ENCODE measurements at regions not wholly inside any gene's neighbourhood (a gene's known extent, or its start where the extent isn't known, plus 50 kb on each side); places are given as distances from the start of the nearest gene placed in this dataset.

GRCh38 chr7:142546452-142546851 lies 202.8 kb upstream of the PRSS1 start:
- Histone ChIP-seq H3K4me2 (ENCODE audit: low read depth, low read length, poor library complexity, severe bottlenecking) (no peak overlapping the region), H3K9me3 (ENCODE audit: insufficient read depth, low read depth, low read length) (no peaks in the 10 kb centered on the region), H2AFZ (ENCODE audit: low read length) (no peak overlapping the region), H3F3A (ENCODE audit: low read depth) (no peaks in the 10 kb centered on the region), H3K36me3 (ENCODE audit: insufficient read depth, low read length) (no peaks in the 10 kb centered on the region), H4K20me1 (ENCODE audit: insufficient read depth, low read length, poor library complexity, severe bottlenecking) (no peaks in the 10 kb centered on the region), H3K4me1 (ENCODE audit: insufficient read depth, low read length, poor library complexity, severe bottlenecking) (peaks cover 13% of the 10 kb centered on the region), H3K9ac (ENCODE audit: low read depth, low read length, poor library complexity, severe bottlenecking) (no peak overlapping the region), H3K79me2 (ENCODE audit: insufficient read depth, low read length) (no peaks in the 10 kb centered on the region), H3K4me3 (ENCODE audit: low read length, poor library complexity, severe bottlenecking) (no peak overlapping the region), H3K9me2 (replicated peaks; ENCODE audit: low read depth, low read length) (no peaks in the 10 kb centered on the region), H3K27me3 (ENCODE audit: insufficient read depth, low read length, poor library complexity, severe bottlenecking) (no peaks in the 10 kb centered on the region)
- no peak for TF ChIP-seq EZH2phosphoT487 (IDR thresholded peaks at IDR 0.05; ENCODE audit: borderline replicate concordance)
- TF ChIP-seq, protein P1, sequence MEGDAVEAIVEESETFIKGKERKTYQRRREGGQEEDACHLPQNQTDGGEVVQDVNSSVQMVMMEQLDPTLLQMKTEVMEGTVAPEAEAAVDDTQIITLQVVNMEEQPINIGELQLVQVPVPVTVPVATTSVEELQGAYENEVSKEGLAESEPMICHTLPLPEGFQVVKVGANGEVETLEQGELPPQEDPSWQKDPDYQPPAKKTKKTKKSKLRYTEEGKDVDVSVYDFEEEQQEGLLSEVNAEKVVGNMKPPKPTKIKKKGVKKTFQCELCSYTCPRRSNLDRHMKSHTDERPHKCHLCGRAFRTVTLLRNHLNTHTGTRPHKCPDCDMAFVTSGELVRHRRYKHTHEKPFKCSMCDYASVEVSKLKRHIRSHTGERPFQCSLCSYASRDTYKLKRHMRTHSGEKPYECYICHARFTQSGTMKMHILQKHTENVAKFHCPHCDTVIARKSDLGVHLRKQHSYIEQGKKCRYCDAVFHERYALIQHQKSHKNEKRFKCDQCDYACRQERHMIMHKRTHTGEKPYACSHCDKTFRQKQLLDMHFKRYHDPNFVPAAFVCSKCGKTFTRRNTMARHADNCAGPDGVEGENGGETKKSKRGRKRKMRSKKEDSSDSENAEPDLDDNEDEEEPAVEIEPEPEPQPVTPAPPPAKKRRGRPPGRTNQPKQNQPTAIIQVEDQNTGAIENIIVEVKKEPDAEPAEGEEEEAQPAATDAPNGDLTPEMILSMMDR (conservative IDR thresholded peaks at IDR 0.05; ENCODE audit: low read length) = no peak

DNA sequence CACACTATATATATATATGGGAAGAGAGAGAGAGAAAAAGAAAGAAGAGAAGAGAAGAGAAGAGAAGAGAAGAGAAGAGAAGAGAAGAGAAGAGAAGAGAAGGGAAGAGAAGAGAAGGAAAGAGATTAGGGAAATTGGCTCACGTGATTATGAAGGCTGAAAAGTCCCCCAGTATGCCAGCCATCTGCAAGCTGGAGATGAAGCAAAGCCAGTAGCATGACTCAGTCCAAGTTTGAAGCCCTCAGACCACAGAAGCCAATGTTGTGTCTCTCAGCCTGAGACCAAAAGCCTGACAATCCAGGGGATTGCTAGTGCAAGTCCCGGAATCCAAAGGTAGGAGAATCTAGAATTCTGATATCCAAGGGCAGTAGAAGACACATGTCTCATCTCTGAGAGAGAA lies 206.3 kb upstream of the PRSS1 start:
- H3K4me1 ChIP-seq (ENCODE audit: insufficient read depth, low read length, poor library complexity, severe bottlenecking) = peaks cover 16% of the 10 kb centered on the region
- no peaks in the 10 kb centered on the region for H3F3A ChIP-seq (ENCODE audit: low read depth)
- H3K36me3 ChIP-seq (ENCODE audit: insufficient read depth, low read length) = no peaks in the 10 kb centered on the region
- TF ChIP-seq, protein P1 (conservative IDR thresholded peaks at IDR 0.05; ENCODE audit: low read length) = no peak
- no peak for TF ChIP-seq EZH2phosphoT487 (IDR thresholded peaks at IDR 0.05; ENCODE audit: borderline replicate concordance)
- H3K79me2 ChIP-seq (ENCODE audit: insufficient read depth, low read length) = no peaks in the 10 kb centered on the region
- H2AFZ ChIP-seq (ENCODE audit: low read length) = no peak overlapping the region
- no peak overlapping the region for H3K9ac ChIP-seq (ENCODE audit: low read depth, low read length, poor library complexity, severe bottlenecking)
- H3K27me3 ChIP-seq (ENCODE audit: insufficient read depth, low read length, poor library complexity, severe bottlenecking) = no peaks in the 10 kb centered on the region
- no peaks in the 10 kb centered on the region for H3K9me3 ChIP-seq (ENCODE audit: insufficient read depth, low read depth, low read length)
- H4K20me1 ChIP-seq (ENCODE audit: insufficient read depth, low read length, poor library complexity, severe bottlenecking) = no peaks in the 10 kb centered on the region
- no peak overlapping the region for H3K4me2 ChIP-seq (ENCODE audit: low read depth, low read length, poor library complexity, severe bottlenecking)
- H3K4me3 ChIP-seq (ENCODE audit: low read length, poor library complexity, severe bottlenecking) = no peak overlapping the region
- H3K9me2 ChIP-seq (replicated peaks; ENCODE audit: low read depth, low read length) = no peaks in the 10 kb centered on the region

DNA sequence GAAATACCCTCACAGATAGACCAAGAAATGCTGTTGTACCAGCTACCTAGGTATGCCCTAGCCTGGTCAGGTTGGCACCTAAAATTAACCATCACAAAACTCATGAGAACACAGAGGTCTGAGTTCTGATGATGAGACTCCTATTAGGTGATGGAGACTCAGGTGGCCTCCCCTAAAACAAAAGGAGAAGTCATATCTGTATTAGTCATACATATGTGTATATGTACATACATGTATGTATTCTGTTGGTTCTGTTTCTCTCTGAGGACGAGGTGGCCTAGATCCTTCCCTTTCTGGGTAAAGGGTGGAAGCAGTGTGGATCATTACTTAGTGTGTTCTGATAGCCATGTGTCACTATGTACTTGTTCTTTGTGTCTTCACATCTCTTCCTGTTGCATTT lies 207.2 kb upstream of the PRSS1 start:
- H3F3A ChIP-seq (ENCODE audit: low read depth) = no peaks in the 10 kb centered on the region
- H3K9ac ChIP-seq (ENCODE audit: low read depth, low read length, poor library complexity, severe bottlenecking) = no peak overlapping the region
- peaks cover 16% of the 10 kb centered on the region for H3K4me1 ChIP-seq (ENCODE audit: insufficient read depth, low read length, poor library complexity, severe bottlenecking)
- no peaks in the 10 kb centered on the region for H3K27me3 ChIP-seq (ENCODE audit: insufficient read depth, low read length, poor library complexity, severe bottlenecking)
- no peaks in the 10 kb centered on the region for H3K36me3 ChIP-seq (ENCODE audit: insufficient read depth, low read length)
- no peak overlapping the region for H3K4me2 ChIP-seq (ENCODE audit: low read depth, low read length, poor library complexity, severe bottlenecking)
- H3K9me3 ChIP-seq (ENCODE audit: insufficient read depth, low read depth, low read length) = no peaks in the 10 kb centered on the region
- no peaks in the 10 kb centered on the region for H4K20me1 ChIP-seq (ENCODE audit: insufficient read depth, low read length, poor library complexity, severe bottlenecking)
- no peak for TF ChIP-seq EZH2phosphoT487 (IDR thresholded peaks at IDR 0.05; ENCODE audit: borderline replicate concordance)
- no peaks in the 10 kb centered on the region for H3K9me2 ChIP-seq (replicated peaks; ENCODE audit: low read depth, low read length)
- no peak overlapping the region for H2AFZ ChIP-seq (ENCODE audit: low read length)
- no peak overlapping the region for H3K4me3 ChIP-seq (ENCODE audit: low read length, poor library complexity, severe bottlenecking)
- H3K79me2 ChIP-seq (ENCODE audit: insufficient read depth, low read length) = no peaks in the 10 kb centered on the region

- Histone ChIP-seq H3K9me3 (ENCODE audit: insufficient read depth, low read depth, low read length) (no peaks in the 10 kb centered on the region), H4K20me1 (ENCODE audit: insufficient read depth, low read length, poor library complexity, severe bottlenecking) (no peaks in the 10 kb centered on the region), H3F3A (ENCODE audit: low read depth) (no peaks in the 10 kb centered on the region), H3K4me2 (ENCODE audit: low read depth, low read length, poor library complexity, severe bottlenecking) (no peak overlapping the region), H3K4me1 (ENCODE audit: insufficient read depth, low read length, poor library complexity, severe bottlenecking) (peaks cover 29% of the 10 kb centered on the region), H2AFZ (ENCODE audit: low read length) (no peak overlapping the region), H3K9ac (ENCODE audit: low read depth, low read length, poor library complexity, severe bottlenecking) (no peak overlapping the region), H3K36me3 (ENCODE audit: insufficient read depth, low read length) (no peaks in the 10 kb centered on the region), H3K4me3 (ENCODE audit: low read length, poor library complexity, severe bottlenecking) (no peak overlapping the region), H3K79me2 (ENCODE audit: insufficient read depth, low read length) (no peaks in the 10 kb centered on the region), H3K9me2 (replicated peaks; ENCODE audit: low read depth, low read length) (no peaks in the 10 kb centered on the region), H3K27me3 (ENCODE audit: insufficient read depth, low read length, poor library complexity, severe bottlenecking) (no peaks in the 10 kb centered on the region)
- TF ChIP-seq, protein P1 (conservative IDR thresholded peaks at IDR 0.05; ENCODE audit: low read length) = no peak
- no peak for TF ChIP-seq EZH2phosphoT487 (IDR thresholded peaks at IDR 0.05; ENCODE audit: borderline replicate concordance)
Observed at GRCh38 chr7:142540371-142540770, 208.9 kb upstream of the PRSS1 start.

All from Loucy (cell line).